AG09319 (cell line): ENCODE measurements at regions not wholly inside any gene's neighbourhood (a gene's known extent, or its start where the extent isn't known, plus 50 kb on each side); places are given as distances from the start of the nearest gene placed in this dataset.

Experiments
- DNase-seq: peaks from one replicate; pipeline ENCODE4 v3.0.0-alpha.2; 2010; ENCODE audit warnings: low read depth; ENCODE audit errors: extremely low read depth
- TF ChIP-seq, protein P1 (sequence below): IDR thresholded peaks from 2 replicates; pipeline ENCODE4 v1.5.1; 2011; ENCODE audit warnings: low read depth, mild to moderate bottlenecking, inconsistent platforms, low read length, moderate library complexity

DNA sequence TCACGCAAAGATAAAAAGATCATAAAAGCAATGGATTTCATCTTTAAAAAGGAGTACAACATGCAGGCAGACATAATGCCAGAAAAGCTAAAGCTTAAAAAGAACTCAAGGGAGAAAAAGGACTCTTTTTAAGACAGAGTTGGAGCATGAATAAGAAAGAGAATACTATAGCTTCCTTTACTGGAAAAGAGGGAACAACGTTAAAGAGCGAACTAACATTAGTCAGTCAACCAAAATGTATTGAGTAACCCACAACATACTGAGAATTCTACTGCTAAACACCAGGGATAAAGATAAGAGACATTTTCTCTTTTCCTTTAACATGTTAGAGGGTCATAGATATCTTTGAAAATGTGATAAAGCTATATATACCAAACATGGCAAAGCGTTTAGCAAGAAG, 182.0 kb downstream of the DUSP10 start:
- no peak for DNase-seq

DNA sequence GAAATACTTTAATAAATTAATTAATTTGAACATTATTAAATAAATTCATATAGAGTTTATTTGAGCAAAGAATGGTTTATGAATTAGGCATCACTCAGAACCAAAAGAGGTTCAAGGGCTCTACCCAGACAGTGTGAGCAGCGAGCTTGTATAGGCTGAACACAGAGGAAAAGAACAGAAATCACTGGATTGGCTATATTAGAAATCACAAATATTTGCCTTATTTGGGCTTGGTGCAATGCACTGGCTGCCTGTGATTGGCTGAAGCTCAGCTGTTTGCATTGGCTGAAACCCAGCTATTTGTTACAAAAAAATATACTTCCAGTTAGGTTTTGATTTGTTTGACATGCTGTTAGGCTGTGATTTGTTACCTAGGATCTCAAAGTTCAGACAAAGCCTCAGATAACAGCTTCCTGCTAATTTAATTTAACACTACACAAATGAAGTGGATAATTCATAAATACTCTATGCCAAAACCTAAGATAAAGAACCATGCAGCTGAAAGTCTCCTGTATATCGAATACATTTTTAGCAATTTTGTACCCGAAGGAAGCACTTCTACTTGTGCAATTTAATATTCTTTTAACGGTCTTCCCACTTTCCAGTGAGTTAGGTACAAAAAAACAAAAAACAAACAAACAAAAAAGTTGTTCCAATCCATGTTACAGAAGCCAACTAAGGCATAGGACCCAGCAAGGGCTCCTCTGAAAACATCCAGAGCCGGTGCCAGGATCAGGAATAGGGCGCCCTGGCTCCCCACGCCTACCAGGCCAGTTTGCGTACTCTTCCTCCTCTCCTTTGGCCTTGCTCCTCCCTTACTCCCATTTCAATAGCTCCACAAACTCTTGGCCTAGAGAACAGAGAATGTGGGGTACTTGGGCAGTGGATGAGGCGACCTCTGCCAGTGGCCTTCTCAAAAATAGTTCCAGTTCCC, 179.1 kb downstream of the DUSP10 start:
- DNase-seq: no peak

More for the DNA sequence above, 182.0 kb downstream of the DUSP10 start:
- TF ChIP-seq, protein P1, sequence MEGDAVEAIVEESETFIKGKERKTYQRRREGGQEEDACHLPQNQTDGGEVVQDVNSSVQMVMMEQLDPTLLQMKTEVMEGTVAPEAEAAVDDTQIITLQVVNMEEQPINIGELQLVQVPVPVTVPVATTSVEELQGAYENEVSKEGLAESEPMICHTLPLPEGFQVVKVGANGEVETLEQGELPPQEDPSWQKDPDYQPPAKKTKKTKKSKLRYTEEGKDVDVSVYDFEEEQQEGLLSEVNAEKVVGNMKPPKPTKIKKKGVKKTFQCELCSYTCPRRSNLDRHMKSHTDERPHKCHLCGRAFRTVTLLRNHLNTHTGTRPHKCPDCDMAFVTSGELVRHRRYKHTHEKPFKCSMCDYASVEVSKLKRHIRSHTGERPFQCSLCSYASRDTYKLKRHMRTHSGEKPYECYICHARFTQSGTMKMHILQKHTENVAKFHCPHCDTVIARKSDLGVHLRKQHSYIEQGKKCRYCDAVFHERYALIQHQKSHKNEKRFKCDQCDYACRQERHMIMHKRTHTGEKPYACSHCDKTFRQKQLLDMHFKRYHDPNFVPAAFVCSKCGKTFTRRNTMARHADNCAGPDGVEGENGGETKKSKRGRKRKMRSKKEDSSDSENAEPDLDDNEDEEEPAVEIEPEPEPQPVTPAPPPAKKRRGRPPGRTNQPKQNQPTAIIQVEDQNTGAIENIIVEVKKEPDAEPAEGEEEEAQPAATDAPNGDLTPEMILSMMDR: no peak

DNA sequence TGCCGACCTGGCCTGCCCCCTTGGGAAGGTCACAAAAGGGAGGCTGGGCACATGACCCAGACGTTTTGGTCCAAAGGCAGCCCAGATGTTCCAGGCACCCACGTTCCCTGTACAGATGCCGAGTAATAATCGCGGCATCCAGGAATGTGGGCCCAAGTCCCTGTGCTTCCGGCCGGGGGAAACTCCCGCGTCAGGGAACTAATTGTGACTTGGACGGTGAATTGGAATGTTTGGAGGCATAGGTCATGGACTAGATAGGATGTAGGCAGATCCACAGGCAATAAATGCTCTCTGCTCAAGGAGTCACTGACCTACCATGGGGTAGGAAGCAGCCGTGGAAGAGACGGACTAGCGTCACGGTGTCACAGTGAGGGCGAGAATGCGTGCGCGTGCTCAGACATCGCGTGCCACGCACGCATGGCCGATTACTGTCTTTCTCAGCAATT, 178.4 kb downstream of the DUSP10 start:
- TF ChIP-seq, protein P1: no peak
- DNase-seq: no peak

More for the DNA sequence above, 179.1 kb downstream of the DUSP10 start:
- TF ChIP-seq, protein P1: no peak

DNA sequence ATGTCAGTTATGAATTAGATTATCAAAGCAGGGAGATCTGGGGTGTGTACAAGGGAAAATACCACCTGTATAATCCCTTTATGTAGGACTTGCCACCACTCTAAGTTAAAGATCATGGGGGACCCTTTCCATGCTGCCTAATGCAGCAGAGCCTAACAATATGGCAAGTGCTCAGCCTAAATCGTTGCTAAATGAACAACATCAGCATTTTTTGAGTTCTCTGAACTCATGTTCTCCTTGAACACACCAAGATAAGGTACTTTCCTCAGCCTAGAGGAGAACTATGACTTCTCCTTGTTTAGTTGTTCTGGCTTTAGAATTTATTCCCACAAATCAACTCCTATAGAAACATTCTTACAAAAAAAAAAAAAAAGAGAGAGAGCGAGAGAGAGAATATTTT, 177.0 kb downstream of the DUSP10 start:
- TF ChIP-seq, protein P1: no peak
- no peak for DNase-seq

DNA sequence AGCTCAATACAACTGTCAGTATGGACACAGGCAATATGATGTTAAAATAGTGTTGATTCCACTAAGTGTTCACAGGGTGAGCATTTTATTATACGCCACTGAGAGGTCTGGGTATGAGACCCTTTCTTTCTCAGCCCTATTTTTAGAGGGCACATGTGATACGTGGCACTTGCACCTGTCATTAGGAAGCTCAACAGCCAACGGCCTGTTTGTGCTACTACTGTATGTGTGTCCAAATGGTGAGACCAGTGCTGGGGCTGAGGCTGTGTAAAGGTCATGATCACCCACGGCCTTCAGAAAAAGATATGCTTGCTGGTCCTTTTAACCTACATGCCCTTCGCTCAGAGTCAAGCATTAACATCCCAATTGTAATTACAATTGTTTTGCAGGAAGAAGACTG, 176.2 kb downstream of the DUSP10 start:
- no peak for DNase-seq
- TF ChIP-seq, protein P1: no peak

DNA sequence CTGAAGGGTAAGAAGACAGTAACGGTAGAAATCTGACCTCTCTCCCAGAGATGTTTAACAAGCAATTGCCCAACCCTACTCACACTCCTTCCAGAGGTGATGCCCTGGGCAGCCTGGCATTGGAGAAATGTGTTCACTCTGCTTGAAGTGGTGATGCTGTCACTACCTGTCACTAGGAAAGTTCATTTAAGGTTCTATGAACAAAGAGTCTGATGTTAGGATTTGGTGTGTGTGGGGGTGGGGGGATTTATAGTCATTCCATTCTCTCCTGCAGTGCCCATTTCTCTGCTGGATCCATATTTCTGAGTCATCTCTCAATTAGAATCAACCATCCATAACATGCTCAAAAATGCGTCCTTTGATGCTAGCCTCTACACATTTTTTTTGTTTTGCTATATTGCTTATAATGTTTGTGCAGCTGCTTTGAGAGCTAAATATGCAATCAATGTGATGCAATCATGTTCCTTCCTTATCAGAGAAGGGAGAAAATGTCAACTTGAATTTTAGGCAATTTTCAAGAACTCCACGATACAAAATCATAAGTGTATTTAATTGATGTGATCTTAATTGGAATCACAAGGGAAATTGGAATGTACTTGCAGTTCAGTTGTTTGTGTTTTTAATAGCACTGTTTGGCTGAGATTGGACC, 173.9 kb downstream of the DUSP10 start:
- TF ChIP-seq, protein P1: no peak
- peak; percentile 40 for DNase-seq

DNA sequence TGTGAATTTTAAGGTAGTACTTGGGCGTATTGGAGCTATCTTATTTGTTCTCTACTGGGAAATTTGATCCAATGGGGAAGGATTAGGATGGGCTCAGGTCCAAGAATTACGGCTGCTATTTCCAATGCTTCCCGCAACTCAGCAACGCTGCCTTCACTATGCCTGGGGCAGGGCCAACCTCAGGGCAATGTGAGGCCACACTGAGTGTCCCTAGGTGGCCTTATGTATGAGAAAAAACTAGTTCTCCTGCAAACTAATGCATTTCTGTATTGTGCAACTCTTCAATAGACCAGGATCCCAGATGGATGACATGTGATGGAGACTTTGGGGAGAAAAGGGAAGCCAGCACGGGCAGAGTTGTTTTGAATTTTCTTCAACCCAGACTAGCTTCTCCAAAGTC, 168.1 kb downstream of the DUSP10 start:
- DNase-seq: no peak
- TF ChIP-seq, protein P1: no peak
